Heart left ventricle (tissue), 13 donors: ENCODE measurements at regions not wholly inside any gene's neighbourhood (a gene's known extent, or its start where the extent isn't known, plus 50 kb on each side); places are given as distances from the start of the nearest gene placed in this dataset.

Source experiments
- CTCF ChIP-seq, 12 donors: fragments of 200-600 bp; sonication (generic) in 4 of 12; IDR thresholded peaks; one replicate each; pipeline versions ENCODE4 v1.5.0 to v1.8.0; 2018 to 2022; ENCODE audit warnings: antibody characterized with exemption in 12 of 12, mild to moderate bottlenecking in 5 of 12
- POLR2A ChIP-seq, 2 donors: fragments of 450-650 bp; IDR thresholded peaks; one replicate each; pipeline ENCODE4 v1.6.1; 2017; ENCODE audit warnings: antibody characterized with exemption in 2 of 2, mild to moderate bottlenecking in 2 of 2, moderate library complexity in 2 of 2
- donor health status: ischemic (EF 13 %, LVEDD 7.1; RV severe dilation, severe dysfunction).
- donor health status: DM: no; HTN: yes; CAD: no.
- donor health status: DM: no; HTN: no; CAD: no.
- donor health status: ischemic (EF 25% LVEDD 6.9; RV normal size, moderate dysfunction).
- donor health status: ischemic (EF 25% LVEDD 5.7; RV mildly dilated, moderate dysfunction).
- donor health status: ischemic (EF 35%, LVEDD 5.7; RV mildly dilated, moderate dysfunction).
- donor health status: nonischemic (EF 11% LVEDD 7.7; RV severe dilation, severe dysfunction).
- donor health status: DM: yes; HTN: yes; CAD: no.
- donor health status: PGD.
- donor health status: ischemic (EF 29% LVEDD 5.4; RV normal size, mild dysfunction).
- donor health status: nonischemic (EF 23%, LVEDD 6.1; RV moderate dilation, normal function).

GRCh38 chr5:87536365-87536764 is 123.6 kb upstream of the CCNH start:
- TF ChIP-seq CTCF (IDR thresholded peaks at IDR 0.05) (no peak), POLR2A (IDR thresholded peaks at IDR 0.05) (no peak)
